ENCODE measurements at regions not wholly inside any gene's neighbourhood (a gene's known extent, or its start where the extent isn't known, plus 50 kb on each side); places are given as distances from the start of the nearest gene placed in this dataset.

- no peak for DNase-seq (ENCODE audit: low spot score in 2 of 2)
- 82 to 83% methylated on average over 1 of the region's 1 CpG for whole genome bisulfite sequencing, 2 donors
- TF ChIP-seq CTCF (IDR thresholded peaks at IDR 0.05) (no peak), POLR2A (IDR thresholded peaks at IDR 0.05) (no peak)
- intact Hi-C loops (cut with DNase I; ENCODE audit: low total_unique reads) = no loop called here
- no peak overlapping the region for H3K4me3 ChIP-seq (ENCODE audit: low read depth, poor library complexity, severe bottlenecking)
These were observed 173.3 kb upstream of the CLINT1 start for GRCh38 chr5:158032246-158032645.

- WGBS, 2 donors = 60 to 61% methylated on average over 5 of the region's 5 CpGs
- intact Hi-C loops (cut with DNase I; ENCODE audit: low total_unique reads) = no loop called here
- DNase-seq (ENCODE audit: low spot score in 2 of 2) = no peak
- TF ChIP-seq CTCF (IDR thresholded peaks at IDR 0.05) (no peak), POLR2A (IDR thresholded peaks at IDR 0.05) (no peak)
- H3K4me3 ChIP-seq (ENCODE audit: low read depth, poor library complexity, severe bottlenecking) = no peak overlapping the region
These were observed 169.1 kb upstream of the CLINT1 start for GRCh38 chr5:158027806-158028775.

- H3K4me3 ChIP-seq (ENCODE audit: low read depth, poor library complexity, severe bottlenecking) = no peak overlapping the region
- peak in 1 of 2 donors; percentile 65 for DNase-seq (ENCODE audit: low spot score in 2 of 2)
- no peak for TF ChIP-seq CTCF (IDR thresholded peaks at IDR 0.05)
- no peak for TF ChIP-seq POLR2A (IDR thresholded peaks at IDR 0.05)
- WGBS, 2 donors = 42 to 46% methylated on average over 7 of the region's 7 CpGs
- intact Hi-C loops (cut with DNase I; ENCODE audit: low total_unique reads) = no loop called here
These were observed 167.5 kb upstream of the CLINT1 start for GRCh38 chr5:158026304-158027031.

- 67 to 74% methylated on average over 7 of the region's 7 CpGs for WGBS, 2 donors
These were observed 164.3 kb upstream of the CLINT1 start for GRCh38 chr5:158023266-158023665.

GRCh38 chr5:158022837-158023236 lies 163.9 kb upstream of the CLINT1 start:
- DNase-seq (ENCODE audit: low spot score in 2 of 2) = no peak
- 79 to 84% methylated on average over 6 of the region's 6 CpGs for WGBS, 2 donors
- no peak overlapping the region for H3K4me3 ChIP-seq (ENCODE audit: low read depth, poor library complexity, severe bottlenecking)
- intact Hi-C loops (cut with DNase I; ENCODE audit: low total_unique reads) = no loop called here
- TF ChIP-seq CTCF (IDR thresholded peaks at IDR 0.05) (no peak), POLR2A (IDR thresholded peaks at IDR 0.05) (no peak)

More at GRCh38 chr5:158023266-158023665, 164.3 kb upstream of the CLINT1 start:
- TF ChIP-seq CTCF (IDR thresholded peaks at IDR 0.05) (no peak), POLR2A (IDR thresholded peaks at IDR 0.05) (no peak)
- no peak overlapping the region for H3K4me3 ChIP-seq (ENCODE audit: low read depth, poor library complexity, severe bottlenecking)
- intact Hi-C loops (cut with DNase I; ENCODE audit: low total_unique reads) = no loop called here
- DNase-seq (ENCODE audit: low spot score in 2 of 2) = no peak

Measured in lower leg skin (tissue), 4 donors.